ENCODE measurements at regions not wholly inside any gene's neighbourhood (a gene's known extent, or its start where the extent isn't known, plus 50 kb on each side); places are given as distances from the start of the nearest gene placed in this dataset.
"Not testable (repeated sequence)": the region's sequence is repeated elsewhere in the genome, so short reads cannot be mapped to it uniquely, and the experiment has no call there.

DNA sequence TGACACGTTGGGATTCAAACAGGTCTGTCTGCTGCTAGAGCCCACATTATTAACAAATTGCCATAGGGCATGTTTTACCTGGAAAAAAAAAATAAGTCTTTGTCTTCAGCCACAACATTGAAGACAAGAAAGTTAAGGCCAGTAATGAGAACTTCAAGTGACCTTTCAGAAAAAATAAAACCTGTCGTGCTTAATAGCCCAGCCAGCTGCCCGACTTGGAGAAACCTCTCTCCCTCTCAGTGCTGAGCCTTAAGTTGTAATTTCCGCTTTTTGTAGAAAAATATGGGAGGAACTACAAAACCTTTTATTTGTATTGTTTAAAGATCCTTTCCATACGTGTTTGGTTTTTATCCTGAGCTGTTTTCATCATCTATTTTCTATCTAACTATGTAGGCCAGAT, 454.3 kb upstream of the SLITRK6 start:
- H3K4me3 ChIP-seq, H3K27ac ChIP-seq: not testable (repeated sequence)

DNA sequence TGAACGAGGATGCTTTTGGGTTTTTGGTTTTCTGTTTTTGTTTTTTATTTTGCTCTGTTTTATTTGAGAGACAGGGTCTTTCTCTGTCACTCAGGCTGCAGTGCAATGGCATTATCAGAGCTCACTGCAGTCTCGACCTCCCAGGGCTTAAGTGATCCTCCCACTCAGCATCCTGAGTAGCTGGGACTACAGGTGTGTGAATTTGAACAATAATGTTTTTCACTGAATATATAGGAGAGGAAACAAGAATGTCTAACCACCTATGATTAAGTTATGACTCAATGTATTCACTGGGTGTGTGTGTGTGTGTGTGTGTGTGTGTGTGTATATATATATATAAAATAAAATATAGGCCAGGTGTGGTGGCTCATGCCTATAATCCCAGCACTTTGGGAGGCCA, 456.6 kb upstream of the SLITRK6 start:
- H3K4me3 ChIP-seq, H3K27ac ChIP-seq: not testable (repeated sequence)

DNA sequence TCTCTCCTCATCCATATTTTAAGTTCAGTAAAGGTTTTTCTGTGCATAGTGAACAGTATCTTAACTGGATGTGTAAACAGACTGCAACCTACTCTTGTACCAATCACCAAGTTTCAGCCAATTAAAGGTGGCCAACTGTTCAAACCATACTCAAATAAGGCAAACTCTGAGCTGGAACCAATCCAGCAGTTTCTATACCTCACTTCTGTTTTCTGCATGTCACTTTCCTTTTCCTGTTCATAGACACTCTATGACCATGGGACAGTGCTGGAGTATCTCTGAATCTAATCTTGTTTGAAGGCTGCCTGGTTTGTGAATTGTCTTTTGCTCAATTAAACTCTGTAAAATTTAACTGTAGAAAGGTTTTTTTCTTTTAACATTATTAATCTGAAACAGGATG, 470.3 kb upstream of the SLITRK6 start:
- Histone ChIP-seq H3K4me3 (no peak overlapping the region), H3K27ac (no peak overlapping the region)

DNA sequence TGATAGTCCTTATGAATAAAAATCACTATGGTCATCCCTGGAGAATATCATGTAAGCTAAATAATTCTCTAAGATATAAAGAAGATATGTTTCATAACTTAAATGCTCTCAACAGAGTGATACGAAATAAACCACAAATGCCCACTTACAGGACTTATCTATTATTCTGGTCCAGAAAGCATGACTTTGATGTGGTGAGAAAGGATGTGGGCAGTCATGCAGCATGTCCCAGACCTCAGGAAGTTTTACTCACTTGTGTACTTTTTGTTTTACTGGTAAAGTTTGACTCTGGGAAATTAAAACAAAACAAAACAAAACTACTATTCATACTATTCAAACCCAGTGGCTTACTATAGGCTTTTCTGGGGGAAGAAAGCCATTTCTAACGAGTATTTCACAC, 483.2 kb upstream of the SLITRK6 start:
- Histone ChIP-seq H3K27ac (no peak overlapping the region), H3K4me3 (no peak overlapping the region)

DNA sequence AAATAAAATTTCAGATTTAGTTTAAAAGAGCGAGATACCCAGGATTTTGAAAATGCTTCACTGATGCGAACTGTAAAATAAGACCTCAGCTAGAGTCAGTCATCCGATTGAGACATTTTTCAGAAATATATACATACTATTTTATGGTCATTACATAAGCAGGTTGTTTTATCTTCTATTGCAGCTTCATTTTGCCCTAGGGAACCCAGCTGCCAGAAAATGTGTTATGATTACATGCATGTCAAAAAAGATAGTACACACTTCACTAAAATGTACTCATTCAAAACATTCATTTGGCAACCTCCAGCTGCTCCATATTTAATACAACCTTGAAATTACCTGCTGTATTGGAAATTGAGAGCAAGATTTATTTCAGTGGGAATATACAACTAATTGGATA, 483.8 kb upstream of the SLITRK6 start:
- no peak overlapping the region for H3K27ac ChIP-seq
- no peak overlapping the region for H3K4me3 ChIP-seq

DNA sequence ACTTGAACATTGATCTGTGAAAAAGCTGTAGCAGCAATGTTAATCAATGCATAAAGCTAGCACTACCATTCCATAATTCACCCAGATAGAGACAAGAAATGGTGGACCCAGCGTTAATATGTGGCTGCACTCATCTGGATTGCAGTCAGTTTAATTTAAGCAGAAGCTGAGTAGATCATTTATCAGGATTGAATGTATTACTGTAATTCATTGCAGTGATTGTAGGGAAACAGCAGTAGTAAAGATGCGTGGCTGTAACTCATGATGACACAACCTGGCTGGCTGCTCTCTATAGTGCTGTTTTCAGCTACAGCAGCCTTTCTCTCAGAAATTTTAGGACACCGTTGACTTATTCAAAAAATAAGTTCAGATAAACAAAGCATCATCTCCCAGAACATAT, 499.5 kb upstream of the SLITRK6 start:
- Histone ChIP-seq H3K4me3 (no peak overlapping the region), H3K27ac (no peak overlapping the region)

DNA sequence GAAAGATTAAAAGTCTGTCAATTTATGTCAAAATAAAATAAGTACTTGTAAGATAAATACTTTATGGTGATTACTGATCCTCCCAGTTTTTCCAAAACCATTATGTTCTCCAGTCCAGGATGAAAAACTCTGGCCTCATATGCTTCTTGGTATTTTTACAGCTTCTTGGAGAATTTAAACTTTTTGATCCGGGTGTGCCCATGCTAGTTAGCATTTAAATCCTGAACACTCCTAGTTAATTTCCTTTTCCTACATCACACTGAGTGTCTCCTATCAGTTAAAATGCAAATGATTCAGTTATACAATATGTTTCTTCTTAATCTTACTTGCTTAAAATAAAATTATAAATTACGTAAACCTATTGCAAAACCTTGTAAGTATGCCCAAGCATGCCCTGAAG, 499.9 kb upstream of the SLITRK6 start:
- Histone ChIP-seq H3K27ac (no peak overlapping the region), H3K4me3 (no peak overlapping the region)

DNA sequence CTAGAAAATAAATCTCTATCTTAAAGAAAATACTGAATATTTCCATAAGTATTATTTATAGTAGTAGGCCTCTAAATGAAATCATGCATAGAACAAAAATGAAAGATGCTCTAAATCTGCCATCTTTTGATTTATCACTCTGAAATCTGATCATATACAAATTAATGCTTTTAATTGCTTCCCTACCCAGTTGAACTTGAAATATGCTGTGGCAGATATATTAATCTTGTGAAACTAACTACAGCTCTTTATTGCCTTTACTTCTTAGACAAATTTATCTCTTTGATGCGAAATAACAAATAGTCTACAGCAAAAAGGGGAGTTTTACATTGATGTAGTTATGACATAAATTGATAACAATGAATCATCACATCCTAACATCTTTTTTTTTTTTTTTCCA, 510.7 kb upstream of the SLITRK6 start:
- no peak overlapping the region for H3K4me3 ChIP-seq
- no peak overlapping the region for H3K27ac ChIP-seq

DNA sequence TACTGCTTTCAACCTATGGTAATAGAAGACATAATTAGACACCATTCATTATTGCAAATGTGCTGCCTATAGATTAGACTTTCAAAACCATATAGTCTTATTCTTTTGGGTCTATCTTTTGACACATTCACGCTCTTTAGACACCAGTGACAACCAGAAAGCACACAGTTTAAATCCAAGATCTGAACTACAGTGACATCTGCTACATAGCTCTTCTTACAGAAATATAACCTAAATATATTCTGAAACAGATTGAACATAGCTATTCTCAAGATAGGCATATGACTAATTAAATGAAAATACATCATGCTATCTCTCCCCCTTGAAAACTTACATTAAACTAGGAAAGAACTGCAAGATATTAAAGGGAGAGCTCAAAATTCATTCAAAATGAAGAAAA, 514.2 kb upstream of the SLITRK6 start:
- Histone ChIP-seq H3K4me3 (no peak overlapping the region), H3K27ac (no peak overlapping the region)

DNA sequence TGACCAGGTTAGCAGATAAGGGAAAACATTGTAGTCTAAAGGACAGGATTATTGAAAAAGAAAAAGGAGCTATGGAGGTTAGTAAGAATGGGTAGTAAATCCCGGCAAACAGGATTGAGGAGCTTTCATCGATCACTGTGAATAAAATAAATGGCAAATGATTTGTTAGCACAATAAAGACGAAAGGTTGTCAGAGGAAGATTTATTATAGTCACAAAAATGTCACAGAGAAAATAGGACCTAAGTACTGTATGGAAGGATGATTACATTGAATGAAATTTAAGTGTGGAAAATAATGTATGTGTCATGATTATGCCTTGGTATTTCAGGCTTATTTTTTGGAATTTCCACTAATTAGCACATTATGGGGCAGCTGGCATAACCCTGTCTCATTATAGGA, 519.2 kb upstream of the SLITRK6 start:
- no peak overlapping the region for H3K27ac ChIP-seq
- no peak overlapping the region for H3K4me3 ChIP-seq

DNA sequence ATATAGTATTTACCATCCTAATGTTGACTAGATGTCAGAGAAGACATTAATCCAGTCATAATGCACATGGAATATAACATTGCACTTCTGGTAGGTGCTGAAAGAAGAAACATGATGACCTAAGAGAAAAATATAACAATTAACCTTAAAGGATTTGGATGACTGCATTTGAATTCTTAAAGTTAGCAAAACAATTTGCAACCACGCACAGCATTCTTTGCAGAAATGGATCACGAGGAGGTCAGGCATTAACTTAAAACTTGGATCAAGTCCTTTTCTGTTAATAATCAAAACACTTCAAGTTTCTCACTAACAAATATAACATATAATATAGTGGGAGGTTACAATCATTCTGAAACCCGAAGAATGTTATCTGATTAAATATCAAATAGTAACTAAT, 525.0 kb upstream of the SLITRK6 start:
- Histone ChIP-seq H3K27ac (no peak overlapping the region), H3K4me3 (no peak overlapping the region)

DNA sequence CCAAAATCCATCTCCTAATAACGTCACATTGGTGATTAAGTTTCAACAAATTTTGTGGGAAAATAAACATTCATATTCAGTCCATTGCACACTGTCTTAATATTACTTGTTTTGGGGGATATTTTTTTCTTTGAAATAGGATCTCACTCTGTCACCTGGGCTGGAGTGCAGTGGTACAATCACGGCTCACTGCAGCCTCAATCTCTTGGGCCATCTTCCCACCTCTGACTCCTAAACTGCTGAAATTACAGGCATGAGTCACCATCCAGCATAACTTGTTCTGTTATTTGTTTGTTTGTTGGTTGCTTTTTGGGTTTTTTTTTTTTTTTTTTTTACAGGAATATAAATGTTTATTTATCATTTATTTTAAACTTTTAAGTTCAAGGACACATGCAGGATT, 556.1 kb upstream of the SLITRK6 start:
- Histone ChIP-seq H3K4me3 (no peak overlapping the region), H3K27ac (no peak overlapping the region)

DNA sequence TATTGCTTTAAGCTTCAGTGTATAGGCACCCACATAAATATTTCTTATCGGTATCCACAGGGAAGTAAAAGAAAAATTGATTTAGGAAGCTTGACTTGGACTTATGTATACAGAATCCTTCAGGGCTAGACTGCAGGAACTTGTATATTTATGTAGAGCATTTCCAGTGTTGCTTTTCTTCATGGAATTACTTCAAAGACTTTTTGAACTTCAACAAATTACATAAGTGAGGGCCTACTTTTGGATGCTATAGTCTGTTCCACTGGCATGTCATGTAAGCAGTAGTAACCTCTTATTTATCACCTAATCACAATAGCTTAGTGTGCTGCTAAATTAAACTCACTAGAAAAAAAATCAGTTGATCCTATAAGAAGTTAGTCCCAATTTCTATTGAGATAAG, 557.9 kb upstream of the SLITRK6 start:
- Histone ChIP-seq H3K4me3 (no peak overlapping the region), H3K27ac (no peak overlapping the region)

DNA sequence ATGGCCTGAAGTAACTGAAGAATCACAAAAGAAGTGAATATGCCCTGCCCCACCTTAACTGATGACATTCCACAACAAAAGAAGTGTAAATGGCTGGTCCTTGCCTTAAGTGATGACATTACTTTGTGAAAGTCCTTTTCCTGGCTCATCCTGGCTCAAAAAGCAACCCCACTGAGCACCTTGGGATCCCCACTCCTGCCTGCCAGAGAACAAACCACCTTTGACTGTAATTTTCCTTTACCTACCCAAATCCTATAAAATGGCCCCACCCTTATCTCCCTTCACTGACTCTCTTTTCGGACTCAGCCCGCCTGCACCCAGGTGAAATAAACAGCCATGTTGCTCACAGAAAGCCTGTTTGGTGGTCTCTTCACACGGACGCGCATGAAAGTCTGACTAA, 564.5 kb upstream of the SLITRK6 start:
- H3K4me3 ChIP-seq, H3K27ac ChIP-seq: not testable (repeated sequence)

DNA sequence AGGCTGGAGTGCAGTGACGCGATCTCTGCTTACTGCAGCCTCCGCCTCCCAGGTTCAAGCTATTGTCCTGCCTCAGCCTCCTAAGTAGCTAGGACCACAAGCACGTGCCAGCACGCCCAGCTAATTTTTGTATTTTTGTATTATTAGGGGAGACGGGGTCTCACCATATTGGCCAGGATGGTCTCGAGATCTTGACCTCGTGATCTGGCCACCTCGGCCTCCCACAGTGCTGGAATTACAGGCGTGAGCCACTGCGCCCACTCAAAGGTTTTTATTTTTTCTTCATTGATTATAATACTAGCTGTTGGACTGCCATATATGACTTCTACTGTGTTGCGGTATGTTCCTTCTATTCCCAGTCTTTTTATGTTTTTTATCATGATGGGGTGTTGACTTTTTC, 569.7 kb upstream of the SLITRK6 start:
- Histone ChIP-seq H3K4me3 (no peak overlapping the region), H3K27ac (no peak overlapping the region)

DNA sequence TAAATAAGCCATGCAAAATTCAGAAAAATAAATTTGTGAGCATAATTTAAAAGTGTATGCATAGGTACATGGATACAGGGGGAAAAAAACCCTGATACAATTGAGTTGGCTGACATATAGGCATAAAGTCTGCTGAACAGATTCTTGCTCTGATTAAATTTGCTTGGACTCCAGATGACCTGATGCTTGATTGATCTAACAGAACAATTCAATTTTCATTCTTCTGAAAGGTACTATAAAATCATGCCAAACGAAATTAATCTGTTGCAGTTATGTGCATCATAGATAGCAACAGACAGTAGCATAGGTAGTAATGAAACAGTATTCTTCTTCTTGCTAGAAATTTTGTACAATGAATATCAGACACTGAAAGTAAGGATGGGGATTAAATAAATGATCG, 578.2 kb upstream of the SLITRK6 start:
- Histone ChIP-seq H3K4me3 (no peak overlapping the region), H3K27ac (no peak overlapping the region)

DNA sequence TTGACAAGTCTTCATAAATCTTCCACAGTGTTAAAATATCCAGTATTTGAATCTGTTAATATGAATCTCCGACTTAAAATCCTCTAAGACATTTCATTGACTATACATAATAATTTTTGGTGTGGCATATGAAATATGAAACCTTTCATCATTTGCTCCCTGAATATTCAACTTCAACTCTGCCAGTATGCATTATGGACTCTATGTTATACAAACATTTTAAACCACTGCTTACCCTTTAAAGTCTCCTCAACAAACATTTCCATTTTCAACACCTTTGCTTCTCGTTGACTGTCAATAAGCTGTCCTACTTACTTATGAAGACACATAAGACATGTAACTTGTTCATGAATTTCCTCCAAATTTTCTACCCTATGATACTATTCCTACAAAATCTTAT, 579.4 kb upstream of the SLITRK6 start:
- H3K27ac ChIP-seq: no peak overlapping the region
- H3K4me3 ChIP-seq: no peak overlapping the region

DNA sequence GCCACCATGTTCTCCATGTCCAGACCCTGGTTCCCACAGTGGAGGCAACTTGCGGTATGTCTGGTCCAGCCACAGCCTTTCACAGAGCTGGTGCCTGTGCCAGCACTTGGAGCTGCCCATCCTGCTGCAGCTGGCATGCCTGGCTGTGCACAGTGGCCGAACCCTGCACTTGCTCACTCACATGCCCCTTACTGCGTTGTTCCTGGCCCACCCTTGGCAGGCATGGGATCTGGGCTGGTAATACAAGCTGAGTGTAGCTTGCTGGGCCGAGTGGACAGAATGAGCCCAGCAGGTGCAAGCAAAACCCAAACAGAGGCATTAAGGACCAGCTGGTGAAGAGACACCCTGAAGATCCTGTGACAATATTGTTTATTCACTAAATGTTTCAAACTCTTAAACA, 583.9 kb upstream of the SLITRK6 start:
- Histone ChIP-seq H3K4me3 (no peak overlapping the region), H3K27ac (no peak overlapping the region)

DNA sequence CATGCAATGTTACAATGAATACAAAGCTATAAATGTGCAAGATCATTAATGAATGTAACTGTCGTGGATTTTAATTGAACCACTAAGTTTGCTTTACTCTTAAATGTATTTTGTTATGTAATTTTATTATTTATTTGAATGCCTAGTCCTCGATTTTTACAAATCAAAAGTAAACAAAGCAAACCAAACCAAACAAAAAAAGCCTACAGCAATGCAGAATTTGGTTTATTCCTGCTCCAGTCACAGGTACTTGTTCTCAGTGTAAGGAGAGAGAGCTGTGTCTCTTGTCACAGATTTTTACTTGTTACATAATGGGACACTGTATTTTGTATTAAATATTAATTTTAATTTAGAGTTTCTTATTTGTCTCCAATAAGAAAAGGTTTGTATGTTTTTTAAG, 584.3 kb upstream of the SLITRK6 start:
- Histone ChIP-seq H3K27ac (no peak overlapping the region), H3K4me3 (no peak overlapping the region)

DNA sequence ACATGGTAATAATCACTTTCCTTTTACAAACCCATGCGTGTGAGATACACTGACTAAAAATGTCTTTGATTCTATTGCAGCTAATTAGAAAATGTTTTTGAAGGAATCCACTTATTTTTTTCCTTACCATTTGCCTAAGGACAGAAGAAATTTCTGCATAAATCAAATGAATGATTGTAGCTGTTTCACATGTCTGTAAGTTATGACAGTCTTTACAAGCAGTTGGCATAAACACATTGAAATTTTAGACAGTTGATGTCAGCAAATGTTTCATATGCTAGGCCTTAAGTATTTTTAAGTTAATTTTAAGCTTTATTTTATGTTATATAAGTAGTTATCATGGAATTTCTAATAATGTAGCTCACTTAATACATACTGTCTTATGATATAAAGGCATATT, 598.4 kb upstream of the SLITRK6 start:
- Histone ChIP-seq H3K27ac (no peak overlapping the region), H3K4me3 (no peak overlapping the region)

DNA sequence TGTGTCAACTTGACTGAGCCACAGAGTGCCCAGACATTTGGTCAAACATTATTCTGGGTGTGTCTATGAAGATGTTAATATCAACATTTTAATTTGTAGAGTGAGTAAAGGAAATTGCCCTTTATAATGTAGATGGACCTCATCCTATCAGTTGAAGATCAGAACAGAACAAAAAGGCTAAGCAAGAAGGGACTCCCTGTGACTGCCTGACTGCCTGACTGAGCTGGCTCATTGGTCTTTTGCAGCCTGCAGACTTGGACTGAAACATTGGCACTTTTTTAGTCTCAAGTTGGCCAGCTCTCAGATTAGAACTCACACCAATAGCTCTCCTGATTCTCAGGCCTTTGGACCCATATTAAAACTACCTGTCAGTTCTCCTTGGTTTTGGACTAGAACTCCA, 600.4 kb upstream of the SLITRK6 start:
- H3K4me3 ChIP-seq: no peak overlapping the region
- no peak overlapping the region for H3K27ac ChIP-seq

DNA sequence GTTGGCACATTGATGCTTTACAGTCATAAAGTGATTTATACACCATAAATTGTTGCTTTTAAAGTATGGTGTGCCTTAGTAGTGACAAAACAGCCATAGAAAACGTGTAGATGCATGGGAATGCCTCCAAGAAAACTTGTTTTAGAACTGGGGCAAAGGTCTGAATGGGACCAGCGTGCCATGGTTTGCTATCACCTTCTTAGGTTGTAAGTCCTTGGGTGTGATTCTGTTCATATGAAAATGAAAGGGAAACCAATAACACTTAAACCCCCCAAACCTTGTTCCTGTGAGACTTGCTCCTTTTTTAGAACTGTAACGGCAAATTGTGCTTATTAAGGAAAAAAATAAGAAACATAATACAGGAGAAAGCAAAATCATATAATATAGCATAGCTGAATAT, 603.3 kb upstream of the SLITRK6 start:
- Histone ChIP-seq H3K27ac (no peak overlapping the region), H3K4me3 (no peak overlapping the region)

DNA sequence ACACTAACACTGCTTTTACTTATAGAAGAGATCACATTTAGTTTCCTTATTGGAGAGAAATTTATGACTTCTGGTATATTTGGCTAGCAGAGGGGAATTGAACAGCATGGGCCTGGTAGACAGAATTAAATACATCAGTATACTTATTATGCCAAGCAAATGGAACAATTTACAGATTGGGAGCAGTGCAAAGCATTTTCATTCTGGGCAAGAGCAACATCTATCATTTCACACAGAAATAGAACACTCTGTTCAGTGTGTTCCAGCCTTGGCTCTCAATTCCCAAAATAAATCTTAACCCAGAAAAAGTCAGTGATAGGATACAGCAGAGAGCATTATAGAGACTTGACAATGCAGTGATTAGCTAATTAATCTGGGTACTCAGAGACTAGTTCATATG, 604.0 kb upstream of the SLITRK6 start:
- Histone ChIP-seq H3K4me3 (no peak overlapping the region), H3K27ac (no peak overlapping the region)
